ENCODE measurements at regions not wholly inside any gene's neighbourhood (a gene's known extent, or its start where the extent isn't known, plus 50 kb on each side); places are given as distances from the start of the nearest gene placed in this dataset.

DNA sequence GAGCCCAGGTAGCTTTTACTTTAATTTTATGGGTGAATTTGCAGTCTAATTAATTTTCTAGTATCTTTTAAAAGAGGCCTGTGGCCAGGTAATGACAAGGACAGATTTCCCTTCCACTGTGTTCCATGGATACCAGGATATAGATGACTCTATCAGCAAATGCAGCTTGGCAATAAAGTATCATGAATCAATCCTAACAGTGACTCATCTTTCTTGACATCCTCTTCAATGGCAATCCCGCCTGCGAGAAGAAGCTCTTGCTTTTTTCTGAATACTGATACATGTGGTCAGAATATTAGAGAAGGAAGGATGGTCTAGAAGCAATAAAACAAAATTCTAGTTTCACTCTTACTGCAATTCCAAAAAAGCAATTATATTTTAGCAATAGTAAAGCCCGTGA lies 267.8 kb downstream of the DTHD1 start:
- Histone ChIP-seq H3K36me3 (no peaks in the 10 kb centered on the region), H3K27ac (no peak overlapping the region), H3K9me3 (no peaks in the 10 kb centered on the region), H3K4me1 (no peaks in the 10 kb centered on the region), H3K27me3 (no peaks in the 10 kb centered on the region), H3K4me3 (replicated peaks in 1 of 3) (no peak overlapping the region)
- no peak for DNase-seq
- TF ChIP-seq, protein P1, sequence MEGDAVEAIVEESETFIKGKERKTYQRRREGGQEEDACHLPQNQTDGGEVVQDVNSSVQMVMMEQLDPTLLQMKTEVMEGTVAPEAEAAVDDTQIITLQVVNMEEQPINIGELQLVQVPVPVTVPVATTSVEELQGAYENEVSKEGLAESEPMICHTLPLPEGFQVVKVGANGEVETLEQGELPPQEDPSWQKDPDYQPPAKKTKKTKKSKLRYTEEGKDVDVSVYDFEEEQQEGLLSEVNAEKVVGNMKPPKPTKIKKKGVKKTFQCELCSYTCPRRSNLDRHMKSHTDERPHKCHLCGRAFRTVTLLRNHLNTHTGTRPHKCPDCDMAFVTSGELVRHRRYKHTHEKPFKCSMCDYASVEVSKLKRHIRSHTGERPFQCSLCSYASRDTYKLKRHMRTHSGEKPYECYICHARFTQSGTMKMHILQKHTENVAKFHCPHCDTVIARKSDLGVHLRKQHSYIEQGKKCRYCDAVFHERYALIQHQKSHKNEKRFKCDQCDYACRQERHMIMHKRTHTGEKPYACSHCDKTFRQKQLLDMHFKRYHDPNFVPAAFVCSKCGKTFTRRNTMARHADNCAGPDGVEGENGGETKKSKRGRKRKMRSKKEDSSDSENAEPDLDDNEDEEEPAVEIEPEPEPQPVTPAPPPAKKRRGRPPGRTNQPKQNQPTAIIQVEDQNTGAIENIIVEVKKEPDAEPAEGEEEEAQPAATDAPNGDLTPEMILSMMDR (IDR thresholded peaks at IDR 0.05): no peak
- TF ChIP-seq POLR2A (IDR thresholded peaks at IDR 0.05): no peak
- intact Hi-C loops (cut with DNase I): no loop called here
- WGBS, 2 donors: 85 to 95% methylated on average over 3 of the region's 3 CpGs

DNA sequence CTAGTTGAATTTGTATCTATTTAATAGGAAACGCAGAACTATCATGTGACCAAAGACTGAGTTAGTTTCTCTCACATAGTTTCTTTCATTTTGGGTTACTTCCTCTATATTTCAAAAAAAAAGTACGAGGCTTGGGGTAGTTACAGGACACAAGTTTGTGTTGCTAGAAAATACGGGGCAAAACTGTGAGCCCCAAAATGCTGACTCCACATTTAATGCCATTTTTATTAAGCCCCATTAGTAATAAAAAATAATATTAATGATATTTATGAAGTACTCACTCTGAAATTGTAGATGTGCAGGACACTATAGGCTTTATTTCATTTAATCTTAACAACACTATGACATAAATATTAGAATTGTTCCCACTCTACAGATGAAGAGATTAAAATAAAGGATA lies 268.6 kb downstream of the DTHD1 start:
- Histone ChIP-seq H3K27me3 (no peaks in the 10 kb centered on the region), H3K4me3 (replicated peaks in 1 of 3) (no peak overlapping the region), H3K4me1 (no peaks in the 10 kb centered on the region), H3K36me3 (no peaks in the 10 kb centered on the region), H3K9me3 (no peaks in the 10 kb centered on the region), H3K27ac (no peak overlapping the region)
- 82 to 84% methylated on average over 3 of the region's 3 CpGs for WGBS, 2 donors
- intact Hi-C loops (cut with DNase I): no loop called here
- no peak for TF ChIP-seq POLR2A (IDR thresholded peaks at IDR 0.05)
- TF ChIP-seq, protein P1 (IDR thresholded peaks at IDR 0.05): no peak
- DNase-seq: no peak

DNA sequence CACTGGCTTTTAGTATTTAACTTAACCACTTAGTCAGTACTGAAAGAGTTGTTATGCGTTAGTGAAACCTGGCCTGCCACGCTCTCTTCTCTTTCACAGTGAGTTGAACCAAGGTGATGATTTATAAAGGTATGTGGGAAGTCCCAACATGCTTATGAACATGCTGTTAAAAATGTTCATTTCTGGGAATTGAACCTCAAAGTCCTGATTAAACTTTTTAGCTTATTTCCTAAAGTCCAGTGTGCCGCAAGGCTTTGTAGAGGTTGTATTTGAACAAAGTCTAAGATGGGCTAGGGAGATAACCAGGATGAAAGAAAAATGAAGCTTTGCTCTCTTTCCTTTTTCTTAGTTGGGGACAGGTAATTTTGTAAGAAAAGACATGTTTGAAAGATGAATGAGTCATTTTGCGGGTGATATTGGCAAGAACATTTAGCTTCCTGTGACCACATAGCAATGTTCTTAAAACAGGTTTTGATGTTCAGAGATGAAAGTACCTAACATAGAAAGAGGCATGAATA lies 270.3 kb downstream of the DTHD1 start:
- no peak overlapping the region for H3K27ac ChIP-seq
- no peak overlapping the region for H3K4me3 ChIP-seq (replicated peaks in 1 of 3)
- 69 to 72% methylated on average over 4 of the region's 4 CpGs for WGBS, 2 donors
- TF ChIP-seq, protein P1 (IDR thresholded peaks at IDR 0.05): no peak
- no peak for TF ChIP-seq POLR2A (IDR thresholded peaks at IDR 0.05)
- intact Hi-C loops (cut with DNase I): no loop called here
- no peaks in the 10 kb centered on the region for H3K4me1 ChIP-seq
- DNase-seq: no peak
- no peaks in the 10 kb centered on the region for H3K27me3 ChIP-seq
- H3K9me3 ChIP-seq: no peaks in the 10 kb centered on the region
- no peaks in the 10 kb centered on the region for H3K36me3 ChIP-seq

DNA sequence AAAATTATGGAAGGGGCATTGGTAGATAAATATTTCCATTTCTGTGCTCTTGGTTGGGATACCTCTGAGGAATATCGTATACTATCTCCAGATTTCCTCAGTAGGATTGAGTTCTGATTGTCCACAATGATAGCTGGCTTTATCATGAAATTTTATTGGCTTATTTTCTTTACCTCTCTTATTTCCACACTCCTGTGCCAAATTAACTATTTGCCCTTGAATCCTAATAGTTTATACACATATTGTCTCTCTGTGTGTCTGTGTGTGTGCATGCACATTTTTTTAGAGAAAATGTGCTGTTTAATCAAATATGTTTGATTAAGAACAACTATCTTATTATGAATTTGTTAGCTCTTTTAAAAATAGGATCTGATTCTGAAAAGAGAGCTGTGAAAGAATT lies 271.6 kb downstream of the DTHD1 start:
- Histone ChIP-seq H3K27ac (no peak overlapping the region), H3K4me1 (no peaks in the 10 kb centered on the region), H3K4me3 (replicated peaks in 1 of 3) (no peak overlapping the region), H3K9me3 (no peaks in the 10 kb centered on the region), H3K36me3 (no peaks in the 10 kb centered on the region), H3K27me3 (no peaks in the 10 kb centered on the region)
- DNase-seq: no peak
- intact Hi-C loops (cut with DNase I): no loop called here
- WGBS, 2 donors: 87 to 97% methylated on average over 1 of the region's 1 CpG
- TF ChIP-seq POLR2A (IDR thresholded peaks at IDR 0.05): no peak
- TF ChIP-seq, protein P1 (IDR thresholded peaks at IDR 0.05): no peak

DNA sequence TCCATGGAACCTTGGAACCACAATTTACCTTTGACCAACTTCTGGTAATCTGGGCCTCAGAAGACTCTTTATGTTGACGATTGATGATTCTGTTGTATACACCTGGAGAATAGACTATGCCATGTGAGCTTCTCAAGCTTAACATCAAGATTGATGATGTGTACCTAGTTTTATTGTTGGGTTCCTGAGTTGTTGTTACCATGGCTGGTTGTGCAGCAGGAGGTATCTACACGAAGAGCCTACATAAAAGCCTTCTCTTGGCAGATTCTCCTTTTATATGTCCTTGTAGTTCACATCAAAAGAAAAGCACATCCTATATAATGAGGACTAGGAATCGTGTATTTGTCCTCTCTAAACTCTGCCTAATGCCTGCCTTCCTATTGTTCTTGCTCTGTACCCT lies 272.0 kb downstream of the DTHD1 start:
- DNase-seq: no peak
- 76 to 84% methylated on average over 3 of the region's 3 CpGs for WGBS, 2 donors
- H3K9me3 ChIP-seq: no peaks in the 10 kb centered on the region
- no peak for TF ChIP-seq POLR2A (IDR thresholded peaks at IDR 0.05)
- TF ChIP-seq, protein P1 (IDR thresholded peaks at IDR 0.05): no peak
- no peak overlapping the region for H3K27ac ChIP-seq
- no peak overlapping the region for H3K4me3 ChIP-seq (replicated peaks in 1 of 3)
- intact Hi-C loops (cut with DNase I): no loop called here
- H3K4me1 ChIP-seq: no peaks in the 10 kb centered on the region
- no peaks in the 10 kb centered on the region for H3K27me3 ChIP-seq
- no peaks in the 10 kb centered on the region for H3K36me3 ChIP-seq
